ENCODE measurements at regions not wholly inside any gene's neighbourhood (a gene's known extent, or its start where the extent isn't known, plus 50 kb on each side); places are given as distances from the start of the nearest gene placed in this dataset.
"Not testable (repeated sequence)": the region's sequence is repeated elsewhere in the genome, so short reads cannot be mapped to it uniquely, and the experiment has no call there.

DNA sequence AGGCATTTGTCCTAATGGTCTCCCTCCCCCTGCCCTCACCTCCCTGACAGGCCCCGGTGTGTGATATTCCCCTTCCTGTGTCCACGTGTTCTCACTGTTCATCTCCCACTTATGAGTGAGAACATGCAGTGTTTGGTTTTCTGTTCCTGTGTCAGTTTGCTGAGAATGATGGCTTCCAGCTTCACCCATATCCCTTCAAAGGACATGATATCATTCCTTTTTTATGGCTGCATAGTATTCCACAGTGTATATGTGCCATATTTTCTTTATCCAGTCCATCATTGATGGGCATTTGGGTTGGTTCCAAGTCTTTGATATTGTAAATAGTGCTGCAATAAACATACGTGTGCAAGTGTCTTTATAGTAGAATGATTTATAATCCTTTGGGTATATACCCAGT, 187.0 kb downstream of the CSNK1G3 start:
- not testable (repeated sequence) for TF ChIP-seq CTCF (IDR thresholded peaks at IDR 0.05 in 2 of 3, conservative IDR thresholded peaks at IDR 0.05 in 1 of 3; ENCODE audit: insufficient read depth in 2 of 3, low read depth in 1 of 3, low read length in 3 of 3); PKNOX1 (IDR thresholded peaks at IDR 0.05); GABPB2 (CRISPR knock-in tag; conservative IDR thresholded peaks at IDR 0.05); SNRNP70 (optimal IDR thresholded peaks at IDR 0.05; ENCODE audit: low read depth, low read length); KAT2B (IDR thresholded peaks at IDR 0.05; ENCODE audit: low read depth, low read length); POLR2A (conservative IDR thresholded peaks at IDR 0.05); ZNF561 (CRISPR knock-in tag; conservative IDR thresholded peaks at IDR 0.05); REST (IDR thresholded peaks at IDR 0.05; ENCODE audit: borderline replicate concordance); REST (CRISPR knock-in tag; IDR thresholded peaks at IDR 0.05; ENCODE audit: low read depth); MAX (CRISPR knock-in tag; IDR thresholded peaks at IDR 0.05); RBM39 (optimal IDR thresholded peaks at IDR 0.05; ENCODE audit: low read depth, low read length)
- TF ChIP-seq, protein P1, sequence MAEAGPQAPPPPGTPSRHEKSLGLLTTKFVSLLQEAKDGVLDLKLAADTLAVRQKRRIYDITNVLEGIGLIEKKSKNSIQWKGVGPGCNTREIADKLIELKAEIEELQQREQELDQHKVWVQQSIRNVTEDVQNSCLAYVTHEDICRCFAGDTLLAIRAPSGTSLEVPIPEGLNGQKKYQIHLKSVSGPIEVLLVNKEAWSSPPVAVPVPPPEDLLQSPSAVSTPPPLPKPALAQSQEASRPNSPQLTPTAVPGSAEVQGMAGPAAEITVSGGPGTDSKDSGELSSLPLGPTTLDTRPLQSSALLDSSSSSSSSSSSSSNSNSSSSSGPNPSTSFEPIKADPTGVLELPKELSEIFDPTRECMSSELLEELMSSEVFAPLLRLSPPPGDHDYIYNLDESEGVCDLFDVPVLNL (CRISPR knock-in tag; IDR thresholded peaks at IDR 0.05; ENCODE audit: low read depth): not testable (repeated sequence)

All from K562 (cell line).